Heart right ventricle (tissue), 16 donors: ENCODE measurements at regions not wholly inside any gene's neighbourhood (a gene's known extent, or its start where the extent isn't known, plus 50 kb on each side); places are given as distances from the start of the nearest gene placed in this dataset.

Experiments used
- ATAC-seq, 8 donors: fragments of 200-7000 bp; cut with Tn5 transposase; one replicate each; pipeline ENCODE4 v1.9.1; 2020; ENCODE audit warnings: mild to moderate bottlenecking in 8 of 8, moderate library complexity in 8 of 8, moderate number of reproducible peaks in 1 of 8
- DNase-seq, 2 donors: peaks; one replicate each; pipeline ENCODE4 v3.0.0-alpha.2; 2020
- H3K27ac ChIP-seq, 10 donors: fragments of 200-600 bp; sonication (generic) in 2 of 10; one replicate each; pipeline versions ENCODE4 v1.5.0 to v1.8.0; 2020 to 2022; ENCODE audit warnings: mild to moderate bottlenecking in 3 of 10
- H3K27me3 ChIP-seq, 7 donors: fragments of 200-600 bp; one replicate each; pipeline ENCODE4 v1.8.0; 2021 to 2022; ENCODE audit warnings: mild to moderate bottlenecking in 2 of 7
- H3K36me3 ChIP-seq, 9 donors: fragments of 200-600 bp; sonication (generic) in 1 of 9; one replicate each; pipeline versions ENCODE4 v1.5.0 to v1.8.0; 2020 to 2022; ENCODE audit warnings: mild to moderate bottlenecking in 2 of 9
- H3K4me1 ChIP-seq, 9 donors: fragments of 200-600 bp; sonication (generic) in 1 of 9; one replicate each; pipeline versions ENCODE4 v1.5.0 to v1.8.0; 2020 to 2022; ENCODE audit warnings: mild to moderate bottlenecking in 4 of 9
- H3K4me3 ChIP-seq, 10 donors: fragments of 200-600 bp; sonication (generic) in 2 of 10; one replicate each; pipeline versions ENCODE4 v1.5.0 to v1.8.0; 2020 to 2022; ENCODE audit warnings: mild to moderate bottlenecking in 7 of 10, moderate library complexity in 2 of 10
- H3K9me3 ChIP-seq, 11 donors: fragments of 200-600 bp in 10 of 11; sonication (generic) in 2 of 11; one replicate each; pipeline versions ENCODE4 v1.5.0 to v1.8.0; 2013 to 2022; ENCODE audit warnings: mild to moderate bottlenecking in 2 of 11, control low read depth in 1 of 11, moderate library complexity in 1 of 11
- CTCF ChIP-seq, 9 donors: fragments of 200-600 bp; sonication (generic) in 2 of 9; IDR thresholded peaks; one replicate each; pipeline versions ENCODE4 v1.5.0 to v1.8.0; 2021 to 2022; ENCODE audit warnings: antibody characterized with exemption in 9 of 9, mild to moderate bottlenecking in 5 of 9, moderate library complexity in 1 of 9
- WGBS, 2 donors: extraction: QIAGEN DNeasy Blood & Tissue Kit; methylation state at CpG; one replicate each; pipeline ENCODE4 v1.1.7; 2013; ENCODE audit warnings: inconsistent platforms in 1 of 2; 5-methylcytosine and 5-hydroxymethylcytosine counted together
- intact Hi-C, 10 donors: fragments of 100-400 bp; cut with DNase I; formaldehyde crosslinking; loops; one replicate each; pipeline versions ENCODE4 v1.11.1 to v1.14.2; 2022
- donor health status: Arrhythmogenic right ventricular cardiomyopathy.
- donor health status: ischemic (EF 13 %, LVEDD 7.1; RV severe dilation, severe dysfunction).
- donor health status: healthy with polysubstance abuse.
- donor health status: DM: no; HTN: yes; CAD: no.
- donor health status: DM: no; HTN: no; CAD: no.
- donor health status: ischemic (EF 25% LVEDD 6.9; RV normal size, moderate dysfunction).
- donor health status: ischemic (EF 25% LVEDD 5.7; RV mildly dilated, moderate dysfunction).
- donor health status: healthy.
- donor health status: DM: yes; HTN: yes; CAD: no.
- donor health status: Ischemic cardiomyopathy.
- donor health status: ischemic (EF 35%, LVEDD 5.7; RV mildly dilated, moderate dysfunction).
- donor health status: nonischemic (EF 11% LVEDD 7.7; RV severe dilation, severe dysfunction).
- donor health status: DM: yes; HTN: yes; CAD: no.
- donor health status: PGD.
- donor health status: ischemic (EF 29% LVEDD 5.4; RV normal size, mild dysfunction).
- donor health status: nonischemic (EF 23%, LVEDD 6.1; RV moderate dilation, normal function).

- Histone ChIP-seq H3K36me3 (no peaks in the 10 kb centered on the region), H3K4me1 (no peaks in the 10 kb centered on the region), H3K9me3 (peaks cover 0 to 7% (median 0%) of the 10 kb centered on the region in 11 donors), H3K27me3 (no peaks in the 10 kb centered on the region), H3K4me3 (no peak overlapping the region), H3K27ac (no peak overlapping the region)
- DNase-seq: no peak
- intact Hi-C loops: no loop called here
- ATAC-seq: no peak
- 74 to 83% methylated on average over 4 of the region's 4 CpGs for WGBS, 2 donors
- no peak for TF ChIP-seq CTCF (IDR thresholded peaks at IDR 0.05)
Measured at GRCh38 chr2:146003337-146003736, 1483.4 kb upstream of the ZEB2 start.

- ATAC-seq (no peak), DNase-seq (no peak)
- no peaks in the 10 kb centered on the region for H3K4me1 ChIP-seq
- no peak overlapping the region for H3K4me3 ChIP-seq
- no peak for TF ChIP-seq CTCF (IDR thresholded peaks at IDR 0.05)
- no peaks in the 10 kb centered on the region for H3K27me3 ChIP-seq
- peaks cover 0 to 47% (median 12%) of the 10 kb centered on the region in 11 donors for H3K9me3 ChIP-seq
- no peak overlapping the region for H3K27ac ChIP-seq
- intact Hi-C loops: no loop called here
- H3K36me3 ChIP-seq: no peaks in the 10 kb centered on the region
Measured at GRCh38 chr2:145994910-145995309, 1475.0 kb upstream of the ZEB2 start.

- no peaks in the 10 kb centered on the region for H3K36me3 ChIP-seq
- 96 to 98% methylated on average over 3 of the region's 3 CpGs for WGBS, 2 donors
- no peak for TF ChIP-seq CTCF (IDR thresholded peaks at IDR 0.05)
- DNase-seq (no peak), ATAC-seq (no peak)
- no peak overlapping the region for H3K27ac ChIP-seq
- intact Hi-C loops: no loop called here
- H3K27me3 ChIP-seq: no peaks in the 10 kb centered on the region
- H3K4me1 ChIP-seq: no peaks in the 10 kb centered on the region
- H3K9me3 ChIP-seq: peaks cover 0 to 41% (median 11%) of the 10 kb centered on the region in 11 donors
- no peak overlapping the region for H3K4me3 ChIP-seq
Measured at GRCh38 chr2:145992572-145992971, 1472.7 kb upstream of the ZEB2 start.

GRCh38 chr2:145987793-145988192 is 1467.9 kb upstream of the ZEB2 start:
- no peak for DNase-seq
- Histone ChIP-seq H3K27ac (no peak overlapping the region), H3K4me1 (no peaks in the 10 kb centered on the region), H3K4me3 (no peak overlapping the region), H3K27me3 (no peaks in the 10 kb centered on the region), H3K9me3 (peaks cover 0 to 4% (median 0%) of the 10 kb centered on the region in 11 donors), H3K36me3 (no peaks in the 10 kb centered on the region)
- no peak for TF ChIP-seq CTCF (IDR thresholded peaks at IDR 0.05)
- WGBS, 2 donors: 71 to 77% methylated on average over 2 of the region's 2 CpGs
- intact Hi-C loops: no loop called here
- no peak for ATAC-seq

GRCh38 chr2:145985517-145985916 is 1465.6 kb upstream of the ZEB2 start:
- H3K4me1 ChIP-seq: no peaks in the 10 kb centered on the region
- H3K27me3 ChIP-seq: no peaks in the 10 kb centered on the region
- intact Hi-C loops: no loop called here
- H3K9me3 ChIP-seq: no peaks in the 10 kb centered on the region
- no peak for ATAC-seq
- DNase-seq: no peak
- TF ChIP-seq CTCF (IDR thresholded peaks at IDR 0.05): no peak
- H3K36me3 ChIP-seq: no peaks in the 10 kb centered on the region
- H3K27ac ChIP-seq: no peak overlapping the region
- no peak overlapping the region for H3K4me3 ChIP-seq
